ENCODE measurements at regions not wholly inside any gene's neighbourhood (a gene's known extent, or its start where the extent isn't known, plus 50 kb on each side); places are given as distances from the start of the nearest gene placed in this dataset.
"Not testable (repeated sequence)": the region's sequence is repeated elsewhere in the genome, so short reads cannot be mapped to it uniquely, and the experiment has no call there.

DNA sequence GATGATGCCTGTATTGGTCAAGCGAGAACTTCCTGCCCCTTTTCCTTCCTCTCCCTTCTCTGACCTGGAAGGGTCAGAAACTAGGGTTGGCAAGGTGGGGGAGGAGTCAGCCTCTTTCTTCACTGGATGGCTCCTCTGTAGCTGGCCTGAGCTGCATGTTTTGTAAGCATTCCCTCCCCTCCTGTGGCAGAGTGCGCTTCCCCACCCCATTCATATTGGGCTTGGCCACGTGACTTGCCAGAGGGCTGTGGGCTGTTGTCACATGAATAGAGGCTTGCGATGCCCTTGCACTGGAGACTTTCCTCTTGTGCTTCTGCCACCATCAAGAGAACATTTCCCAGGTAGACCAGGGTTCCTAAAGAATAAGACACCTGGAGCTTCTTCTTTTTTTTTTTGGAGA lies 111.3 kb upstream of the PODXL start:
- no peak overlapping the region for H3K4me2 ChIP-seq (ENCODE audit: low read depth, low read length, poor library complexity, severe bottlenecking)
- no peaks in the 10 kb centered on the region for H3K27me3 ChIP-seq (ENCODE audit: insufficient read depth, low read length, poor library complexity, severe bottlenecking)
- 0 out of 2 replicates have a peak, but pooled peaks cover 3% of the 10 kb centered on the region for H3K9me3 ChIP-seq (ENCODE audit: insufficient read depth, low read depth, low read length)
- H2AFZ ChIP-seq (ENCODE audit: low read length): no peak overlapping the region
- no peaks in the 10 kb centered on the region for H3K36me3 ChIP-seq (ENCODE audit: insufficient read depth, low read length)
- no peak for TF ChIP-seq EZH2phosphoT487 (IDR thresholded peaks at IDR 0.05; ENCODE audit: borderline replicate concordance)
- TF ChIP-seq, protein P1, sequence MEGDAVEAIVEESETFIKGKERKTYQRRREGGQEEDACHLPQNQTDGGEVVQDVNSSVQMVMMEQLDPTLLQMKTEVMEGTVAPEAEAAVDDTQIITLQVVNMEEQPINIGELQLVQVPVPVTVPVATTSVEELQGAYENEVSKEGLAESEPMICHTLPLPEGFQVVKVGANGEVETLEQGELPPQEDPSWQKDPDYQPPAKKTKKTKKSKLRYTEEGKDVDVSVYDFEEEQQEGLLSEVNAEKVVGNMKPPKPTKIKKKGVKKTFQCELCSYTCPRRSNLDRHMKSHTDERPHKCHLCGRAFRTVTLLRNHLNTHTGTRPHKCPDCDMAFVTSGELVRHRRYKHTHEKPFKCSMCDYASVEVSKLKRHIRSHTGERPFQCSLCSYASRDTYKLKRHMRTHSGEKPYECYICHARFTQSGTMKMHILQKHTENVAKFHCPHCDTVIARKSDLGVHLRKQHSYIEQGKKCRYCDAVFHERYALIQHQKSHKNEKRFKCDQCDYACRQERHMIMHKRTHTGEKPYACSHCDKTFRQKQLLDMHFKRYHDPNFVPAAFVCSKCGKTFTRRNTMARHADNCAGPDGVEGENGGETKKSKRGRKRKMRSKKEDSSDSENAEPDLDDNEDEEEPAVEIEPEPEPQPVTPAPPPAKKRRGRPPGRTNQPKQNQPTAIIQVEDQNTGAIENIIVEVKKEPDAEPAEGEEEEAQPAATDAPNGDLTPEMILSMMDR (conservative IDR thresholded peaks at IDR 0.05; ENCODE audit: low read length): no peak
- no peaks in the 10 kb centered on the region for H3K9me2 ChIP-seq (replicated peaks; ENCODE audit: low read depth, low read length)
- no peaks in the 10 kb centered on the region for H4K20me1 ChIP-seq (ENCODE audit: insufficient read depth, low read length, poor library complexity, severe bottlenecking)
- no peaks in the 10 kb centered on the region for H3K4me1 ChIP-seq (ENCODE audit: insufficient read depth, low read length, poor library complexity, severe bottlenecking)
- H3K9ac ChIP-seq (ENCODE audit: low read depth, low read length, poor library complexity, severe bottlenecking): no peak overlapping the region
- H3F3A ChIP-seq (ENCODE audit: low read depth): no peaks in the 10 kb centered on the region
- H3K4me3 ChIP-seq (ENCODE audit: low read length, poor library complexity, severe bottlenecking): no peak overlapping the region
- no peaks in the 10 kb centered on the region for H3K79me2 ChIP-seq (ENCODE audit: insufficient read depth, low read length)

DNA sequence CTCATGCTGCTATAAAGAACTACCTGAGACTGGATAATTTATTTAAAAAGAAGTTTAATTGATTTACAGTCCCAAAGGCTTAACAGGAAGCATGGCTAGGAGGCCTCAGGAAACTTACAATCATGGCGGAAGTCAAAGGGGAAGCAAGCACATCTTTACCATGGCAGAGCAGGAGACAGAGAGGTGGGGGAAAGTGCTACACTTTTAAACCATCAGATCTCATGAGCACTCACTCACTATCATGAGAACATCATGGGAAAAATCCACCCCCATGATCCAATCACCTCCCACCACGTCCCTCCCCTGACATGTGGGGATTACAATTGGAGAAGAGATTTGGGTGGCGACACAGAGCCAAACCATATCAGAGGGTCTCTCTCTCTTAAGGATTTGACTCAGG lies 108.6 kb upstream of the PODXL start:
- Histone ChIP-seq H3K4me2 (ENCODE audit: low read depth, low read length, poor library complexity, severe bottlenecking) (no peak overlapping the region), H3K4me1 (ENCODE audit: insufficient read depth, low read length, poor library complexity, severe bottlenecking) (no peaks in the 10 kb centered on the region), H3K79me2 (ENCODE audit: insufficient read depth, low read length) (no peaks in the 10 kb centered on the region), H3F3A (ENCODE audit: low read depth) (no peaks in the 10 kb centered on the region), H3K4me3 (ENCODE audit: low read length, poor library complexity, severe bottlenecking) (no peak overlapping the region), H3K9ac (ENCODE audit: low read depth, low read length, poor library complexity, severe bottlenecking) (no peak overlapping the region), H4K20me1 (ENCODE audit: insufficient read depth, low read length, poor library complexity, severe bottlenecking) (no peaks in the 10 kb centered on the region), H3K9me2 (replicated peaks; ENCODE audit: low read depth, low read length) (no peaks in the 10 kb centered on the region), H3K9me3 (ENCODE audit: insufficient read depth, low read depth, low read length) (0 out of 2 replicates have a peak, but pooled peaks cover 3% of the 10 kb centered on the region), H3K27me3 (ENCODE audit: insufficient read depth, low read length, poor library complexity, severe bottlenecking) (no peaks in the 10 kb centered on the region), H3K36me3 (ENCODE audit: insufficient read depth, low read length) (no peaks in the 10 kb centered on the region), H2AFZ (ENCODE audit: low read length) (no peak overlapping the region)
- no peak for TF ChIP-seq EZH2phosphoT487 (IDR thresholded peaks at IDR 0.05; ENCODE audit: borderline replicate concordance)

DNA sequence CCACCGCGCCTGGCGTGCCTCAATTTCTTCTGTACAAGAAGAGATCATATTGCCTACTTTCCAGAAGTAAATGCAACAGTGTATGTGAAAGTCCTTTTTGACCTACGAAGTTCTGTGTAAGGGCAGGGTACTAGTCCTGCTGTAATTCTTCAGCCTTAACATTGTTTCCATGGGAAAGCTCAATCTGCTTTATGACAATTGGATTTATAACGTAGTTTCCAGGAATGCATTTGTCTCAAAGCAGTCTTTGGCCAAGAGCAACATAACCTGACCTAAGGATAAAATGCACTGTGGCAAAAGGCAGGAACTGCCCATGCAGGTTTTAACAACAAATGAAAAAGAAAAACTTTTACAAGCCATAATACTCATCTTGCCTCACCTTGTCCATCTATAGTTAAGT lies 108.1 kb upstream of the PODXL start:
- no peak overlapping the region for H3K4me2 ChIP-seq (ENCODE audit: low read depth, low read length, poor library complexity, severe bottlenecking)
- TF ChIP-seq EZH2phosphoT487 (IDR thresholded peaks at IDR 0.05; ENCODE audit: borderline replicate concordance): no peak
- TF ChIP-seq, protein P1 (conservative IDR thresholded peaks at IDR 0.05; ENCODE audit: low read length): no peak
- no peak overlapping the region for H2AFZ ChIP-seq (ENCODE audit: low read length)
- H3K9me2 ChIP-seq (replicated peaks; ENCODE audit: low read depth, low read length): no peaks in the 10 kb centered on the region
- H3K79me2 ChIP-seq (ENCODE audit: insufficient read depth, low read length): no peaks in the 10 kb centered on the region
- no peak overlapping the region for H3K4me3 ChIP-seq (ENCODE audit: low read length, poor library complexity, severe bottlenecking)
- no peak overlapping the region for H3K9ac ChIP-seq (ENCODE audit: low read depth, low read length, poor library complexity, severe bottlenecking)
- no peaks in the 10 kb centered on the region for H3K4me1 ChIP-seq (ENCODE audit: insufficient read depth, low read length, poor library complexity, severe bottlenecking)
- H3K36me3 ChIP-seq (ENCODE audit: insufficient read depth, low read length): no peaks in the 10 kb centered on the region
- no peaks in the 10 kb centered on the region for H3K27me3 ChIP-seq (ENCODE audit: insufficient read depth, low read length, poor library complexity, severe bottlenecking)
- H4K20me1 ChIP-seq (ENCODE audit: insufficient read depth, low read length, poor library complexity, severe bottlenecking): no peaks in the 10 kb centered on the region
- H3K9me3 ChIP-seq (ENCODE audit: insufficient read depth, low read depth, low read length): 0 out of 2 replicates have a peak, but pooled peaks cover 3% of the 10 kb centered on the region
- H3F3A ChIP-seq (ENCODE audit: low read depth): no peaks in the 10 kb centered on the region

DNA sequence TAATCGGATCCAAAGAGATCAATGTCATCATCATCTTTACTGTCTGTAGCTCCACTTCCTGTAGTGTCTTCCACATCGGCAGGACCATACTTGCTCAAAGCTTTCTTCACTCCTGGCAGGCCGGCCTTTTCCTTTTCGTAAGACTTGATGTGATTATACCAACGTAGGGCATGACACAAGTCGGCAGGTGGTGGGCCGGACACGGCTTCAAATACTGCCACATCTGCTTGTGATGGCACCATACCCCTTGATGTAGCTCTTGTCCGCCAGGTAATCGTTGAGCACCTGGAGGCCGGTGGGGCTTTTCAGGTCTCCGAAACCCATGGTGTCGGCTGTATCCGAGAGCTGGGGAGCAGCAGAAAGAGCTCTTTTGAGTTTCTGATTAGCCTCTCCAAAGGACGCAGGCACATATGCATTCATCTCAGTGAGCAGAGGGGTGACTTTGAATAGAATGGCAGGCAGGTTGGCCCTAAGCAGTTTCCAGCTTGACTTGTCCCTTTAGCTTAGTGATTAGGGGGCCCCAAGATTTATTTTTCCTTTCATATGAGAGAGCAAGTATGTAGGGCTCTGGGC lies 106.0 kb upstream of the PODXL start:
- not testable (repeated sequence) for H3F3A ChIP-seq (ENCODE audit: low read depth); H3K9me3 ChIP-seq (ENCODE audit: insufficient read depth, low read depth, low read length); H3K36me3 ChIP-seq (ENCODE audit: insufficient read depth, low read length); H3K9ac ChIP-seq (ENCODE audit: low read depth, low read length, poor library complexity, severe bottlenecking); H2AFZ ChIP-seq (ENCODE audit: low read length); H3K4me1 ChIP-seq (ENCODE audit: insufficient read depth, low read length, poor library complexity, severe bottlenecking); H4K20me1 ChIP-seq (ENCODE audit: insufficient read depth, low read length, poor library complexity, severe bottlenecking); H3K4me3 ChIP-seq (ENCODE audit: low read length, poor library complexity, severe bottlenecking); H3K79me2 ChIP-seq (ENCODE audit: insufficient read depth, low read length); H3K27me3 ChIP-seq (ENCODE audit: insufficient read depth, low read length, poor library complexity, severe bottlenecking); H3K4me2 ChIP-seq (ENCODE audit: low read depth, low read length, poor library complexity, severe bottlenecking); H3K9me2 ChIP-seq (replicated peaks; ENCODE audit: low read depth, low read length)
